ENCODE measurements at regions not wholly inside any gene's neighbourhood (a gene's known extent, or its start where the extent isn't known, plus 50 kb on each side); places are given as distances from the start of the nearest gene placed in this dataset.

GRCh38 chr20:40738976-40739375, 49.9 kb upstream of the MAFB start:
- DNase-seq: no peak

- DNase-seq: no peak
Observed at GRCh38 chr20:40739841-40740240, 50.8 kb upstream of the MAFB start.

GRCh38 chr20:40741507-40742106, 52.6 kb upstream of the MAFB start:
- DNase-seq: peak; percentile 4

GRCh38 chr20:40743141-40743775, 54.2 kb upstream of the MAFB start:
- DNase-seq: no peak

- DNase-seq: no peak
Observed at GRCh38 chr20:40744072-40744817, 55.2 kb upstream of the MAFB start.

- DNase-seq: no peak
Observed at GRCh38 chr20:40744818-40745175, 55.8 kb upstream of the MAFB start.

GRCh38 chr20:40746251-40746650, 57.2 kb upstream of the MAFB start:
- no peak for DNase-seq

GRCh38 chr20:40748182-40748581, 59.1 kb upstream of the MAFB start:
- no peak for DNase-seq

GRCh38 chr20:40749985-40750506, 61.0 kb upstream of the MAFB start:
- no peak for DNase-seq

GRCh38 chr20:40750541-40751035, 61.6 kb upstream of the MAFB start:
- DNase-seq: no peak

- DNase-seq: no peak
Observed at GRCh38 chr20:40753472-40753871, 64.4 kb upstream of the MAFB start.

GRCh38 chr20:40754339-40754943, 65.4 kb upstream of the MAFB start:
- no peak for DNase-seq

GRCh38 chr20:40757087-40757486, 68.1 kb upstream of the MAFB start:
- DNase-seq: no peak

- DNase-seq: no peak
Observed at GRCh38 chr20:40758790-40759189, 69.8 kb upstream of the MAFB start.

GRCh38 chr20:40760399-40760798, 71.4 kb upstream of the MAFB start:
- DNase-seq: no peak

- no peak for DNase-seq
Observed at GRCh38 chr20:40763646-40764295, 74.7 kb upstream of the MAFB start.

- no peak for DNase-seq
Observed at GRCh38 chr20:40765814-40766480, 76.9 kb upstream of the MAFB start.

- DNase-seq: no peak
Observed at GRCh38 chr20:40766790-40767614, 78.0 kb upstream of the MAFB start.

GRCh38 chr20:40767615-40767924, 78.5 kb upstream of the MAFB start:
- DNase-seq: no peak

GRCh38 chr20:40768105-40768504, 79.1 kb upstream of the MAFB start:
- DNase-seq: no peak

GRCh38 chr20:40769677-40770285, 80.7 kb upstream of the MAFB start:
- no peak for DNase-seq

All from NCI-H2029 treated with DMSO at 0.1 percent for 48 hours (cell line).